GM20000 (cell line): ENCODE measurements at regions not wholly inside any gene's neighbourhood (a gene's known extent, or its start where the extent isn't known, plus 50 kb on each side); places are given as distances from the start of the nearest gene placed in this dataset.

Source experiments
- DNase-seq: peaks from one replicate; pipeline ENCODE4 v3.0.0; 2012; ENCODE audit warnings: low spot score
- TF ChIP-seq, protein P1 (sequence below): IDR thresholded peaks from 2 replicates; pipeline ENCODE4 v1.5.1; 2012; ENCODE audit warnings: mild to moderate bottlenecking, control low read depth; ENCODE audit errors: extremely low read depth, missing control alignments

GRCh38 chr14:34335968-34336367 lies 126.1 kb downstream of the SPTSSA start:
- TF ChIP-seq, protein P1, sequence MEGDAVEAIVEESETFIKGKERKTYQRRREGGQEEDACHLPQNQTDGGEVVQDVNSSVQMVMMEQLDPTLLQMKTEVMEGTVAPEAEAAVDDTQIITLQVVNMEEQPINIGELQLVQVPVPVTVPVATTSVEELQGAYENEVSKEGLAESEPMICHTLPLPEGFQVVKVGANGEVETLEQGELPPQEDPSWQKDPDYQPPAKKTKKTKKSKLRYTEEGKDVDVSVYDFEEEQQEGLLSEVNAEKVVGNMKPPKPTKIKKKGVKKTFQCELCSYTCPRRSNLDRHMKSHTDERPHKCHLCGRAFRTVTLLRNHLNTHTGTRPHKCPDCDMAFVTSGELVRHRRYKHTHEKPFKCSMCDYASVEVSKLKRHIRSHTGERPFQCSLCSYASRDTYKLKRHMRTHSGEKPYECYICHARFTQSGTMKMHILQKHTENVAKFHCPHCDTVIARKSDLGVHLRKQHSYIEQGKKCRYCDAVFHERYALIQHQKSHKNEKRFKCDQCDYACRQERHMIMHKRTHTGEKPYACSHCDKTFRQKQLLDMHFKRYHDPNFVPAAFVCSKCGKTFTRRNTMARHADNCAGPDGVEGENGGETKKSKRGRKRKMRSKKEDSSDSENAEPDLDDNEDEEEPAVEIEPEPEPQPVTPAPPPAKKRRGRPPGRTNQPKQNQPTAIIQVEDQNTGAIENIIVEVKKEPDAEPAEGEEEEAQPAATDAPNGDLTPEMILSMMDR, result no peak
- no peak for DNase-seq

- TF ChIP-seq, protein P1, result no peak
- no peak for DNase-seq
These were observed 127.7 kb downstream of the SPTSSA start for GRCh38 chr14:34334329-34334728.

DNA sequence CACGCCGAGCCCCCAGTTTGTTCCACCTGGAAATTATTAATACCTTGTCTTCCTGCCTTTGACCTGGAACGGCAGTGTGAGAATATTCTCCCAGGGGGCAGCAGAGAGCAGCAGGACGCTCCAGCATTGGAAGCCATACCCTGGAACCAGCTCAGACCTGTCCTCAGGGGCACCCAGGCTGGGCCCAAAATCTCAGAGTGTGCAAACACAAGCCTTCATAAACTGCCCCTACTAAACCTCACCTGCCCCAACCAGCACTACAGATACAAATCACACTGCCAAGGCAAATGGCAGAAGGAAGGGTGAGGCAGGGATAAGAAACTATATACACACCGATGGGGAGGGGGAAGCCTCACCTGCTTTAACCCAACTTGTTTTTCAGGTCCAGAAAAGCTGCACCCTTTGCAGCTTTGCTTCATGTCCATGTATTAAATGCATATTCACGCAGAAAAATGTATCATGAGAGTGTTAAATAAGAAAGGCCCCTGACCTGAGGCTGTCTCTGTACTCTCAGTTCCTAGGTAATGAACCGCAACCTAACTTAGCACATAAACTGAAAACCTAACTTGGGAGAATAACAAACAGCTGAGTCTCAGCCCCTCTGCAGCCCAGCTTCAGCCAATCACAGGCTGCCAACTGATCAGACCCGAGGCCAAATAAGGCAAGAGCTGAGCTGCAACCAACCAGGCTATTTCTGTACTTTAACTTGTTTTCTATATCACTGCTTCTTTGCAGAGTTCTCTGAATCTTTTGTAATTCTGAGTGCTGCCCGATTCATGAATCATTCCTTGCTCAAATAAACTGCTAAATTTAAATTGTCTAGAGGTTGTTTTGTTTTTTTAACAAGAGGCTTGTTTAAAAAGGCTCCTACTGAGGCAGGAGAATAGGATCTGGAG lies 130.1 kb downstream of the SPTSSA start:
- peak; percentile 59 for DNase-seq
- TF ChIP-seq, protein P1, result peak; percentile 64

DNA sequence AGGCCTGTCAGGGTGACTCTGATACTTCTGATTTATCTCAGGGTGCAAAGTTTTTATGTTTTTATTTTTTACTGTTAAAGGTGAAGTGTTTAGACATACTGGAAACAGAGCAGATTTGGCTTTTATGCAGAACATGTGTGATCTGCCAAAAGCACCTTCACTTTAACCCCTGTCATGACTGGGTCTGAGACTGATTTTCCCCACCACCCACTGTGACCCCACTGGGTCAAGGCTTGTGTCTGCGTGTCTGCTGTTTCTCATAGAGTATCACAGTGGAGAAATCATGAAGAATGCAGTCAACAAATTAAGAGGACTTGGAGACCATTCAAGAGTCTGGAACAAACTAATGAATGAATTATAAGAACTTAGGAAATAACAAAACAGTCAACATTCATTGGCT lies 131.2 kb downstream of the SPTSSA start:
- DNase-seq, result no peak

GRCh38 chr14:34329301-34329700 lies 132.7 kb downstream of the SPTSSA start:
- TF ChIP-seq, protein P1, result no peak
- no peak for DNase-seq

More for the DNA sequence above, 131.2 kb downstream of the SPTSSA start:
- TF ChIP-seq, protein P1, result no peak

DNA sequence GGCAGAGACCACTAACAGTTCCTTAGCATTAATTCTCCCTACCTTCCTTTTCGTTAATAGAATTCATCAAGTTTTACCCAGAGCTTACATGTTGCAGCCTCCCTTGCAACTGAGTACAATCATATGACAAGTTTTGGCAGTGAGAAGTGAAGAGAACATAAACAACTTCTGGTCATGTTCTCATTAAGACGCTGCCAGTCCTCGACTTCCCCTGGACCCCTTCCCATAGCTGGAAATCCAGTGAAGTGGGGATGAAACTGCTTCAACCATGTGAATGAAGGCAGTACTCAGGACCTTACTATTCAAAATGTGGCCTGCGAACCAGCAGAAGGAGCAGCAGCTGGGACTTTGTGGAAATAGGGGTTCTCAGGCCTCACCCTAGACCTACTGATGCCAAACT lies 133.9 kb downstream of the SPTSSA start:
- DNase-seq, result no peak
- TF ChIP-seq, protein P1, result no peak

DNA sequence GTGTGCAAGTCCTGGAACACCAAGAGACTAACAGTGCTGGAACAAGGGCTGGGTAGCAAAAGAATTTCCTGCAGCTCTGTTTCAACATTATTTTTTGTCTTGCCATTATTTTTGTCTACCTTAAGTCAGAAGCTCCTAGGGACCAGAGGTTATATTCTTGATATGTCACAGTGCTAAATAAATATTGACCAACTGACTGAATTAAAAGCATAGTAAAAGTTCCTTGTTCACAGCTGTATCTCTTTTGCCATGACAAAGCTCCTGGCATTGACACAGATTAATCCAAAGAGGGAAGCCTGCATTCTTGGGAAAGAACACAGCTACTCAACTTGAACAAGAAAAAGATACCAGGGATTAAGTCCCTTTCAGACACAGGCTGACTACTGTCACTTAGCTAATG lies 136.5 kb downstream of the SPTSSA start:
- DNase-seq, result no peak
- TF ChIP-seq, protein P1, result no peak
